ENCODE measurements at regions not wholly inside any gene's neighbourhood (a gene's known extent, or its start where the extent isn't known, plus 50 kb on each side); places are given as distances from the start of the nearest gene placed in this dataset.
A peak's percentile ranks its signal among the peaks of the same experiment; 100 is the strongest.

- H3K4me3 ChIP-seq (ENCODE audit: low read length) = no peak overlapping the region
- Mint-ChIP-seq H3K27ac (peak overlapping the region; percentile 18), H3K4me1 (peaks cover 55% of the 10 kb centered on the region), H3K36me3 (ENCODE audit: low read depth) (no peaks in the 10 kb centered on the region), H3K4me3 (no peak overlapping the region), H3K9me3 (no peaks in the 10 kb centered on the region), H3K27me3 (ENCODE audit: insufficient read depth) (peaks cover 12% of the 10 kb centered on the region)
- H3K9me3 ChIP-seq (ENCODE audit: control insufficient read depth, low read length) = no peaks in the 10 kb centered on the region
- H3K36me3 ChIP-seq (ENCODE audit: control insufficient read depth, insufficient read depth, low read length) = no peaks in the 10 kb centered on the region
- DNase-seq = peak; percentile 89
- no peak overlapping the region for H3K9ac ChIP-seq (ENCODE audit: extremely low read depth, low read length, poor library complexity, severe bottlenecking)
- H3K27me3 ChIP-seq (ENCODE audit: control insufficient read depth, insufficient read depth, low read length, poor library complexity, severe bottlenecking) = no peaks in the 10 kb centered on the region
- no peak overlapping the region for H3K27ac ChIP-seq (ENCODE audit: low read depth, low read length)
- H3K4me1 ChIP-seq (ENCODE audit: control insufficient read depth, insufficient read depth, low read length) = peaks cover 3% of the 10 kb centered on the region
- TF ChIP-seq CTCF (conservative IDR thresholded peaks at IDR 0.05) = no peak
- WGBS, 2 experiments (ENCODE audit: insufficient coverage in 1 of 2, insufficient read length in 1 of 2) = 40% methylated on average over 5 of the region's 5 CpGs; no CpG with 5 or more reads in 1 of the 2 experiments
Observed at GRCh38 chr1:59072583-59072947, 224.3 kb upstream of the FGGY start.

- no peaks in the 10 kb centered on the region for H3K36me3 ChIP-seq (ENCODE audit: control insufficient read depth, insufficient read depth, low read length)
- H3K9ac ChIP-seq (ENCODE audit: extremely low read depth, low read length, poor library complexity, severe bottlenecking) = no peak overlapping the region
- DNase-seq = no peak
- Mint-ChIP-seq H3K36me3 (ENCODE audit: low read depth) (no peaks in the 10 kb centered on the region), H3K4me3 (no peak overlapping the region), H3K27ac (no peak overlapping the region), H3K4me1 (peaks cover 74% of the 10 kb centered on the region), H3K9me3 (no peaks in the 10 kb centered on the region), H3K27me3 (ENCODE audit: insufficient read depth) (peaks cover 17% of the 10 kb centered on the region)
- no peak overlapping the region for H3K4me3 ChIP-seq (ENCODE audit: low read length)
- peaks cover 9% of the 10 kb centered on the region for H3K4me1 ChIP-seq (ENCODE audit: control insufficient read depth, insufficient read depth, low read length)
- no peaks in the 10 kb centered on the region for H3K9me3 ChIP-seq (ENCODE audit: control insufficient read depth, low read length)
- no peak for TF ChIP-seq CTCF (conservative IDR thresholded peaks at IDR 0.05)
- H3K27ac ChIP-seq (ENCODE audit: low read depth, low read length) = no peak overlapping the region
- peaks cover 10% of the 10 kb centered on the region for H3K27me3 ChIP-seq (ENCODE audit: control insufficient read depth, insufficient read depth, low read length, poor library complexity, severe bottlenecking)
- WGBS, 2 experiments (ENCODE audit: insufficient coverage in 1 of 2, insufficient read length in 1 of 2) = 72 to 73% methylated on average over 1 to 3 of the region's 3 CpGs
Observed at GRCh38 chr1:59074598-59074997, 222.3 kb upstream of the FGGY start.

- H3K36me3 Mint-ChIP-seq (ENCODE audit: low read depth) = no peaks in the 10 kb centered on the region
- Histone ChIP-seq H3K36me3 (ENCODE audit: control insufficient read depth, insufficient read depth, low read length) (no peaks in the 10 kb centered on the region), H3K27ac (ENCODE audit: low read depth, low read length) (no peak overlapping the region), H3K27me3 (ENCODE audit: control insufficient read depth, insufficient read depth, low read length, poor library complexity, severe bottlenecking) (peaks cover 14% of the 10 kb centered on the region), H3K4me1 (ENCODE audit: control insufficient read depth, insufficient read depth, low read length) (peaks cover 12% of the 10 kb centered on the region), H3K9ac (ENCODE audit: extremely low read depth, low read length, poor library complexity, severe bottlenecking) (no peak overlapping the region), H3K9me3 (ENCODE audit: control insufficient read depth, low read length) (no peaks in the 10 kb centered on the region), H3K4me3 (ENCODE audit: low read length) (no peak overlapping the region)
- DNase-seq = no peak
- no peaks in the 10 kb centered on the region for H3K9me3 Mint-ChIP-seq
- 72 to 79% methylated on average over 4 to 6 of the region's 6 CpGs for WGBS, 2 experiments (ENCODE audit: insufficient coverage in 1 of 2, insufficient read length in 1 of 2)
- H3K27ac Mint-ChIP-seq = no peak overlapping the region
- peaks cover 22% of the 10 kb centered on the region for H3K27me3 Mint-ChIP-seq (ENCODE audit: insufficient read depth)
- H3K4me3 Mint-ChIP-seq = no peak overlapping the region
- TF ChIP-seq CTCF (conservative IDR thresholded peaks at IDR 0.05) = no peak
- peaks cover 78% of the 10 kb centered on the region for H3K4me1 Mint-ChIP-seq
Observed at GRCh38 chr1:59075021-59075420, 221.9 kb upstream of the FGGY start.

All from endodermal cell (in vitro differentiated cells).